ENCODE measurements at regions not wholly inside any gene's neighbourhood (a gene's known extent, or its start where the extent isn't known, plus 50 kb on each side); places are given as distances from the start of the nearest gene placed in this dataset.

- ChIA-PET CTCF (no interaction called here), POLR2A (no interaction called here)
- intact Hi-C loops (cut with DNase I, micrococcal nuclease), result no loop called here
- H3K27ac ChIP-seq (ENCODE audit: low read depth in 1 of 2, low read length in 2 of 2), result no peak overlapping the region
- Mint-ChIP-seq H3K27me3 (peaks cover 4% of the 10 kb centered on the region), H3K27ac (no peak overlapping the region), H3K4me3 (no peak overlapping the region), H3K4me1 (ENCODE audit: low read depth) (no peaks in the 10 kb centered on the region), H3K36me3 (ENCODE audit: low read depth) (no peaks in the 10 kb centered on the region), H3K9me3 (peaks cover 2% of the 10 kb centered on the region)
- ATAC-seq (ENCODE audit: poor library complexity) (no peak), DNase-seq (no peak)
- H3K4me3 ChIP-seq (ENCODE audit: low read length), result no peak overlapping the region
- no peaks in the 10 kb centered on the region for H3K4me1 ChIP-seq (ENCODE audit: insufficient read depth, low read length)
- no peaks in the 10 kb centered on the region for H3K36me3 ChIP-seq (ENCODE audit: insufficient read depth, low read length)
- no peak for TF ChIP-seq CTCF (IDR thresholded peaks at IDR 0.05)
- no peaks in the 10 kb centered on the region for H3K27me3 ChIP-seq (ENCODE audit: control insufficient read depth in 1 of 2, insufficient read depth in 2 of 2, low read length in 2 of 2)
- H3K9me3 ChIP-seq (ENCODE audit: control insufficient read depth in 1 of 2, insufficient read depth in 1 of 2, low read length in 2 of 2), result no peaks in the 10 kb centered on the region
Measured at GRCh38 chr2:167874812-167875211, 372.6 kb downstream of the STK39 start.

DNA sequence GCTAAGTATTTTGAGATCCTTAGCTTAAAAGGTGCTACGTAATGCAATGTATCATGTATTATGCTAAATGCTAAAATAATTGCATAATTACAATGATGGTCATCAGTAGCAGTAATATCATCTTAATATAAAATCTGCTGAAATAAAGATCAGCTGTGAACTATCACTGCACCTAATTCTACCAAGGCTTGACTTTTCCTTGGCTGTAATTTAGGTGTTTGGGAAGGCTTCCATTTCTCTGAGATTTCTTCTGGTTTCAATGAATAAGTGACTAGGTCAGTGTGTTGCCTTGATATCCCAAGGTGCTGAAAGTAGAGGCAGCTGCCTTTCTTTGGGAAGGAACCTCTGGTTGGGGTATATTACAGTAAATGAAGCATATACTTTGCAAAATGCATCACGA is 376.1 kb downstream of the STK39 start:
- Histone ChIP-seq H3K36me3 (ENCODE audit: insufficient read depth, low read length) (no peaks in the 10 kb centered on the region), H3K9me3 (ENCODE audit: control insufficient read depth in 1 of 2, insufficient read depth in 1 of 2, low read length in 2 of 2) (no peaks in the 10 kb centered on the region), H3K4me1 (ENCODE audit: insufficient read depth, low read length) (no peaks in the 10 kb centered on the region), H3K27me3 (ENCODE audit: control insufficient read depth in 1 of 2, insufficient read depth in 2 of 2, low read length in 2 of 2) (no peaks in the 10 kb centered on the region), H3K4me3 (ENCODE audit: low read length) (no peak overlapping the region), H3K27ac (ENCODE audit: low read depth in 1 of 2, low read length in 2 of 2) (no peak overlapping the region)
- Mint-ChIP-seq H3K4me1 (ENCODE audit: low read depth) (no peaks in the 10 kb centered on the region), H3K27me3 (peaks cover 4% of the 10 kb centered on the region), H3K27ac (no peak overlapping the region), H3K4me3 (no peak overlapping the region), H3K9me3 (peaks cover 2% of the 10 kb centered on the region), H3K36me3 (ENCODE audit: low read depth) (no peaks in the 10 kb centered on the region)
- DNase-seq (no peak), ATAC-seq (ENCODE audit: poor library complexity) (no peak)
- POLR2A ChIA-PET, result no interaction called here
- intact Hi-C loops (cut with DNase I, micrococcal nuclease), result no loop called here
- CTCF ChIA-PET, result no interaction called here
- no peak for TF ChIP-seq CTCF (IDR thresholded peaks at IDR 0.05)

DNA sequence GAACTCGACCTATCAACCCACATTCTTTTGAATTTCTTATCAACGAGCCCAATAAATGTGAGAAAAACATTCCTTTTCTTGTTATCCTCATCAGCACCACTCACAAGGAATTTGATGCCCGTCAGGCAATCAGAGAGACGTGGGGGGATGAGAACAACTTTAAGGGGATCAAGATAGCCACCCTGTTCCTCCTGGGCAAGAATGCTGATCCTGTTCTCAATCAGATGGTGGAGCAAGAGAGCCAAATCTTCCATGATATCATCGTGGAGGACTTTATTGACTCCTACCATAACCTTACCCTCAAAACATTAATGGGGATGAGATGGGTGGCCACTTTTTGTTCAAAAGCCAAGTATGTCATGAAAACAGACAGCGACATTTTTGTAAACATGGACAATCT is 378.2 kb downstream of the STK39 start:
- no peak overlapping the region for H3K27ac Mint-ChIP-seq
- DNase-seq (no peak), ATAC-seq (ENCODE audit: poor library complexity) (no peak)
- Histone ChIP-seq H3K4me3 (ENCODE audit: low read length) (no peak overlapping the region), H3K9me3 (ENCODE audit: control insufficient read depth in 1 of 2, insufficient read depth in 1 of 2, low read length in 2 of 2) (no peaks in the 10 kb centered on the region), H3K27me3 (ENCODE audit: control insufficient read depth in 1 of 2, insufficient read depth in 2 of 2, low read length in 2 of 2) (no peaks in the 10 kb centered on the region), H3K36me3 (ENCODE audit: insufficient read depth, low read length) (no peaks in the 10 kb centered on the region), H3K4me1 (ENCODE audit: insufficient read depth, low read length) (no peaks in the 10 kb centered on the region), H3K27ac (ENCODE audit: low read depth in 1 of 2, low read length in 2 of 2) (no peak overlapping the region)
- ChIA-PET POLR2A (no interaction called here), CTCF (no interaction called here)
- intact Hi-C loops (cut with DNase I, micrococcal nuclease), result no loop called here
- no peaks in the 10 kb centered on the region for H3K36me3 Mint-ChIP-seq (ENCODE audit: low read depth)
- no peak for TF ChIP-seq CTCF (IDR thresholded peaks at IDR 0.05)
- H3K4me3 Mint-ChIP-seq, result no peak overlapping the region
- H3K27me3 Mint-ChIP-seq, result peaks cover 9% of the 10 kb centered on the region
- H3K9me3 Mint-ChIP-seq, result peaks cover 2% of the 10 kb centered on the region
- no peaks in the 10 kb centered on the region for H3K4me1 Mint-ChIP-seq (ENCODE audit: low read depth)

All from CD4-positive, alpha-beta T cell (primary cell).